Memory B cell (primary cell): ENCODE measurements at regions not wholly inside any gene's neighbourhood (a gene's known extent, or its start where the extent isn't known, plus 50 kb on each side); places are given as distances from the start of the nearest gene placed in this dataset.

Experiments used
- ATAC-seq: fragments of 150-1000 bp; cut with Tn5 transposase; 2 replicates; pipeline ENCODE4 v1.10.0; 2021; ENCODE audit warnings: low read depth, mild to moderate bottlenecking, moderate library complexity
- DNase-seq, 2 donors: peaks; one replicate each; pipeline ENCODE4 v3.0.0; 2022; ENCODE audit warnings: low spot score in 2 of 2
- H3K27ac Mint-ChIP-seq: one replicate; pipeline ENCODE4 v1.8.0; 2022; ENCODE audit warnings: mild to moderate bottlenecking, moderate library complexity, mixed read lengths
- H3K27me3 Mint-ChIP-seq: one replicate; pipeline ENCODE4 v1.8.0; 2022; ENCODE audit warnings: mixed read lengths
- H3K36me3 Mint-ChIP-seq: one replicate; pipeline ENCODE4 v1.8.0; 2022; ENCODE audit warnings: mild to moderate bottlenecking, mixed read lengths
- H3K4me1 Mint-ChIP-seq: one replicate; pipeline ENCODE4 v1.8.0; 2022; ENCODE audit warnings: mixed read lengths
- H3K4me3 Mint-ChIP-seq: one replicate; pipeline ENCODE4 v1.8.0; 2022; ENCODE audit warnings: mild to moderate bottlenecking, moderate library complexity, mixed read lengths
- H3K9me3 Mint-ChIP-seq: one replicate; pipeline ENCODE4 v1.8.0; 2022; ENCODE audit warnings: mixed read lengths

- Mint-ChIP-seq H3K9me3 (peaks cover 2% of the 10 kb centered on the region), H3K4me3 (no peak overlapping the region), H3K27me3 (peaks cover 9% of the 10 kb centered on the region), H3K4me1 (no peaks in the 10 kb centered on the region), H3K36me3 (no peaks in the 10 kb centered on the region), H3K27ac (no peak overlapping the region)
- ATAC-seq (no peak), DNase-seq (no peak)
These were observed 121.7 kb downstream of the OLFM1 start for GRCh38 chr9:135209136-135209535.

GRCh38 chr9:135209852-135210251 lies 122.4 kb downstream of the OLFM1 start:
- Mint-ChIP-seq H3K27me3 (peaks cover 6% of the 10 kb centered on the region), H3K4me1 (no peaks in the 10 kb centered on the region), H3K9me3 (peaks cover 2% of the 10 kb centered on the region), H3K27ac (no peak overlapping the region), H3K36me3 (no peaks in the 10 kb centered on the region), H3K4me3 (no peak overlapping the region)
- DNase-seq (no peak), ATAC-seq (no peak)

GRCh38 chr9:135210676-135211523 lies 123.4 kb downstream of the OLFM1 start:
- H3K36me3 Mint-ChIP-seq, result no peaks in the 10 kb centered on the region
- DNase-seq (no peak), ATAC-seq (no peak)
- no peaks in the 10 kb centered on the region for H3K4me1 Mint-ChIP-seq
- peaks cover 7% of the 10 kb centered on the region for H3K27me3 Mint-ChIP-seq
- H3K4me3 Mint-ChIP-seq, result no peak overlapping the region
- no peak overlapping the region for H3K27ac Mint-ChIP-seq
- H3K9me3 Mint-ChIP-seq, result peaks cover 2% of the 10 kb centered on the region

GRCh38 chr9:135211524-135211890 lies 124.0 kb downstream of the OLFM1 start:
- H3K27me3 Mint-ChIP-seq, result peaks cover 7% of the 10 kb centered on the region
- H3K27ac Mint-ChIP-seq, result no peak overlapping the region
- H3K4me1 Mint-ChIP-seq, result no peaks in the 10 kb centered on the region
- DNase-seq (no peak), ATAC-seq (no peak)
- H3K9me3 Mint-ChIP-seq, result peaks cover 2% of the 10 kb centered on the region
- H3K4me3 Mint-ChIP-seq, result no peak overlapping the region
- no peaks in the 10 kb centered on the region for H3K36me3 Mint-ChIP-seq

GRCh38 chr9:135212961-135213360 lies 125.5 kb downstream of the OLFM1 start:
- Mint-ChIP-seq H3K36me3 (no peaks in the 10 kb centered on the region), H3K27ac (no peak overlapping the region), H3K4me1 (no peaks in the 10 kb centered on the region), H3K9me3 (peaks cover 2% of the 10 kb centered on the region), H3K27me3 (peaks cover 14% of the 10 kb centered on the region), H3K4me3 (no peak overlapping the region)
- DNase-seq (no peak), ATAC-seq (no peak)

- no peaks in the 10 kb centered on the region for H3K36me3 Mint-ChIP-seq
- H3K4me3 Mint-ChIP-seq, result no peak overlapping the region
- H3K27me3 Mint-ChIP-seq, result peaks cover 14% of the 10 kb centered on the region
- no peak overlapping the region for H3K27ac Mint-ChIP-seq
- DNase-seq (no peak), ATAC-seq (no peak)
- no peaks in the 10 kb centered on the region for H3K9me3 Mint-ChIP-seq
- no peaks in the 10 kb centered on the region for H3K4me1 Mint-ChIP-seq
These were observed 126.1 kb downstream of the OLFM1 start for GRCh38 chr9:135213566-135213965.

GRCh38 chr9:135214054-135214640 lies 126.7 kb downstream of the OLFM1 start:
- Mint-ChIP-seq H3K27ac (no peak overlapping the region), H3K36me3 (no peaks in the 10 kb centered on the region), H3K27me3 (peaks cover 14% of the 10 kb centered on the region), H3K4me3 (no peak overlapping the region), H3K9me3 (no peaks in the 10 kb centered on the region), H3K4me1 (no peaks in the 10 kb centered on the region)
- no peak for ATAC-seq
- DNase-seq, result no peak

- Mint-ChIP-seq H3K27me3 (peaks cover 14% of the 10 kb centered on the region), H3K36me3 (no peaks in the 10 kb centered on the region), H3K4me3 (no peak overlapping the region), H3K9me3 (no peaks in the 10 kb centered on the region), H3K4me1 (no peaks in the 10 kb centered on the region), H3K27ac (no peak overlapping the region)
- DNase-seq, result no peak
- ATAC-seq, result no peak
These were observed 127.2 kb downstream of the OLFM1 start for GRCh38 chr9:135214706-135215105.

GRCh38 chr9:135215571-135216161 lies 128.2 kb downstream of the OLFM1 start:
- no peak for ATAC-seq
- Mint-ChIP-seq H3K4me1 (no peaks in the 10 kb centered on the region), H3K27ac (no peak overlapping the region), H3K27me3 (peaks cover 14% of the 10 kb centered on the region), H3K9me3 (no peaks in the 10 kb centered on the region), H3K36me3 (no peaks in the 10 kb centered on the region), H3K4me3 (no peak overlapping the region)
- no peak for DNase-seq

- Mint-ChIP-seq H3K36me3 (no peaks in the 10 kb centered on the region), H3K27ac (no peak overlapping the region), H3K4me1 (no peaks in the 10 kb centered on the region), H3K27me3 (peaks cover 14% of the 10 kb centered on the region), H3K4me3 (no peak overlapping the region), H3K9me3 (no peaks in the 10 kb centered on the region)
- ATAC-seq, result no peak
- no peak for DNase-seq
These were observed 128.8 kb downstream of the OLFM1 start for GRCh38 chr9:135216236-135216635.

GRCh38 chr9:135216791-135217441 lies 129.4 kb downstream of the OLFM1 start:
- H3K4me3 Mint-ChIP-seq, result no peak overlapping the region
- no peaks in the 10 kb centered on the region for H3K9me3 Mint-ChIP-seq
- ATAC-seq, result no peak
- no peak overlapping the region for H3K27ac Mint-ChIP-seq
- H3K4me1 Mint-ChIP-seq, result no peaks in the 10 kb centered on the region
- H3K27me3 Mint-ChIP-seq, result peaks cover 14% of the 10 kb centered on the region
- H3K36me3 Mint-ChIP-seq, result no peaks in the 10 kb centered on the region
- no peak for DNase-seq

GRCh38 chr9:135217836-135218235 lies 130.4 kb downstream of the OLFM1 start:
- H3K4me1 Mint-ChIP-seq, result no peaks in the 10 kb centered on the region
- ATAC-seq, result no peak
- no peak for DNase-seq
- no peak overlapping the region for H3K27ac Mint-ChIP-seq
- no peaks in the 10 kb centered on the region for H3K36me3 Mint-ChIP-seq
- H3K27me3 Mint-ChIP-seq, result peaks cover 14% of the 10 kb centered on the region
- no peaks in the 10 kb centered on the region for H3K9me3 Mint-ChIP-seq
- H3K4me3 Mint-ChIP-seq, result no peak overlapping the region

GRCh38 chr9:135218331-135219225 lies 131.1 kb downstream of the OLFM1 start:
- no peaks in the 10 kb centered on the region for H3K4me1 Mint-ChIP-seq
- no peaks in the 10 kb centered on the region for H3K9me3 Mint-ChIP-seq
- ATAC-seq, result no peak
- H3K4me3 Mint-ChIP-seq, result no peak overlapping the region
- H3K27ac Mint-ChIP-seq, result no peak overlapping the region
- DNase-seq, result no peak
- H3K36me3 Mint-ChIP-seq, result no peaks in the 10 kb centered on the region
- H3K27me3 Mint-ChIP-seq, result peaks cover 13% of the 10 kb centered on the region
